Activated CD8-positive, alpha-beta memory T cell treated with anti-CD3 and anti-CD28 coated beads for 1 hour (primary cell): ENCODE measurements at regions not wholly inside any gene's neighbourhood (a gene's known extent, or its start where the extent isn't known, plus 50 kb on each side); places are given as distances from the start of the nearest gene placed in this dataset.
"Not testable (repeated sequence)": the region's sequence is repeated elsewhere in the genome, so short reads cannot be mapped to it uniquely, and the experiment has no call there.

ENCODE experiments used
- DNase-seq, 2 donors: peaks; one replicate each; pipeline ENCODE4 v3.0.0-alpha.2; 2020; ENCODE audit warnings: low read depth in 1 of 2; ENCODE audit errors: extremely low read depth in 1 of 2

- DNase-seq: not testable (repeated sequence)
These were observed 307.3 kb upstream of the CHRNA7 start for GRCh38 chr15:31723019-31723418.

GRCh38 chr15:31724903-31725302, 305.4 kb upstream of the CHRNA7 start:
- DNase-seq: not testable (repeated sequence)

- DNase-seq: not testable (repeated sequence)
These were observed 304.7 kb upstream of the CHRNA7 start for GRCh38 chr15:31725619-31726018.

- DNase-seq: no peak
These were observed 302.7 kb upstream of the CHRNA7 start for GRCh38 chr15:31727612-31728011.

GRCh38 chr15:31732726-31733125, 297.6 kb upstream of the CHRNA7 start:
- no peak for DNase-seq

GRCh38 chr15:31733424-31733823, 296.9 kb upstream of the CHRNA7 start:
- DNase-seq: no peak

GRCh38 chr15:31740203-31740602, 290.1 kb upstream of the CHRNA7 start:
- no peak for DNase-seq

- no peak for DNase-seq
These were observed 284.5 kb upstream of the CHRNA7 start for GRCh38 chr15:31745841-31746240.

GRCh38 chr15:31752065-31752762, 278.1 kb upstream of the CHRNA7 start:
- DNase-seq: no peak

GRCh38 chr15:31752905-31753304, 277.4 kb upstream of the CHRNA7 start:
- no peak for DNase-seq

- no peak for DNase-seq
These were observed 272.2 kb upstream of the CHRNA7 start for GRCh38 chr15:31758126-31758525.

- no peak for DNase-seq
These were observed 262.3 kb upstream of the CHRNA7 start for GRCh38 chr15:31768055-31768454.

- DNase-seq: no peak
These were observed 256.3 kb upstream of the CHRNA7 start for GRCh38 chr15:31774045-31774444.

GRCh38 chr15:31776039-31776438, 254.3 kb upstream of the CHRNA7 start:
- no peak for DNase-seq

- DNase-seq: no peak
These were observed 249.1 kb upstream of the CHRNA7 start for GRCh38 chr15:31781261-31781660.

- no peak for DNase-seq
These were observed 248.1 kb upstream of the CHRNA7 start for GRCh38 chr15:31782016-31782783.

- DNase-seq: no peak
These were observed 247.4 kb upstream of the CHRNA7 start for GRCh38 chr15:31782951-31783350.

GRCh38 chr15:31786360-31786759, 244.0 kb upstream of the CHRNA7 start:
- no peak for DNase-seq

GRCh38 chr15:31788104-31788503, 242.2 kb upstream of the CHRNA7 start:
- no peak for DNase-seq

- no peak for DNase-seq
These were observed 237.6 kb upstream of the CHRNA7 start for GRCh38 chr15:31792611-31793199.

GRCh38 chr15:31799319-31799714, 231.0 kb upstream of the CHRNA7 start:
- no peak for DNase-seq

- DNase-seq: no peak
These were observed 230.5 kb upstream of the CHRNA7 start for GRCh38 chr15:31799715-31800321.
